ENCODE measurements at regions not wholly inside any gene's neighbourhood (a gene's known extent, or its start where the extent isn't known, plus 50 kb on each side); places are given as distances from the start of the nearest gene placed in this dataset.

- H3K36me3 Mint-ChIP-seq (ENCODE audit: low read depth) = no peaks in the 10 kb centered on the region
- H3K4me1 Mint-ChIP-seq = no peaks in the 10 kb centered on the region
- H3K9me3 ChIP-seq (ENCODE audit: control insufficient read depth, low read length, poor library complexity, severe bottlenecking) = no peaks in the 10 kb centered on the region
- H3K4me3 Mint-ChIP-seq = no peak overlapping the region
- ATAC-seq (no peak), DNase-seq (no peak)
- H3K27ac Mint-ChIP-seq = no peak overlapping the region
- H3K27me3 Mint-ChIP-seq = peaks cover 4% of the 10 kb centered on the region
Measured at GRCh38 chr2:65746931-65747675, 314.7 kb upstream of the SPRED2 start.

GRCh38 chr2:65744477-65745200 is 312.2 kb upstream of the SPRED2 start:
- no peaks in the 10 kb centered on the region for H3K4me1 Mint-ChIP-seq
- H3K27me3 Mint-ChIP-seq = peaks cover 4% of the 10 kb centered on the region
- no peak overlapping the region for H3K4me3 Mint-ChIP-seq
- H3K27ac Mint-ChIP-seq = no peak overlapping the region
- ATAC-seq (no peak), DNase-seq (no peak)
- H3K9me3 ChIP-seq (ENCODE audit: control insufficient read depth, low read length, poor library complexity, severe bottlenecking) = no peaks in the 10 kb centered on the region
- no peaks in the 10 kb centered on the region for H3K36me3 Mint-ChIP-seq (ENCODE audit: low read depth)

- ATAC-seq (no peak), DNase-seq (no peak)
- H3K27me3 Mint-ChIP-seq = peaks cover 4% of the 10 kb centered on the region
- no peak overlapping the region for H3K4me3 Mint-ChIP-seq
- H3K36me3 Mint-ChIP-seq (ENCODE audit: low read depth) = no peaks in the 10 kb centered on the region
- H3K4me1 Mint-ChIP-seq = no peaks in the 10 kb centered on the region
- no peak overlapping the region for H3K27ac Mint-ChIP-seq
- no peaks in the 10 kb centered on the region for H3K9me3 ChIP-seq (ENCODE audit: control insufficient read depth, low read length, poor library complexity, severe bottlenecking)
Measured at GRCh38 chr2:65742977-65743376, 310.6 kb upstream of the SPRED2 start.

GRCh38 chr2:65739927-65740326 is 307.5 kb upstream of the SPRED2 start:
- no peaks in the 10 kb centered on the region for H3K9me3 ChIP-seq (ENCODE audit: control insufficient read depth, low read length, poor library complexity, severe bottlenecking)
- DNase-seq = no peak
- no peak overlapping the region for H3K27ac Mint-ChIP-seq
- peaks cover 24% of the 10 kb centered on the region for H3K27me3 Mint-ChIP-seq
- no peak for ATAC-seq
- H3K4me3 Mint-ChIP-seq = no peak overlapping the region
- H3K36me3 Mint-ChIP-seq (ENCODE audit: low read depth) = no peaks in the 10 kb centered on the region
- no peaks in the 10 kb centered on the region for H3K4me1 Mint-ChIP-seq

GRCh38 chr2:65737452-65738011 is 305.1 kb upstream of the SPRED2 start:
- peaks cover 23% of the 10 kb centered on the region for H3K27me3 Mint-ChIP-seq
- ATAC-seq = no peak
- no peak overlapping the region for H3K4me3 Mint-ChIP-seq

GRCh38 chr2:65731476-65731875 is 299.1 kb upstream of the SPRED2 start:
- ATAC-seq = no peak
- H3K36me3 Mint-ChIP-seq (ENCODE audit: low read depth) = no peaks in the 10 kb centered on the region
- peaks cover 18% of the 10 kb centered on the region for H3K27me3 Mint-ChIP-seq
- no peak overlapping the region for H3K27ac Mint-ChIP-seq
- no peaks in the 10 kb centered on the region for H3K4me1 Mint-ChIP-seq
- no peak for DNase-seq
- no peak overlapping the region for H3K4me3 Mint-ChIP-seq
- no peaks in the 10 kb centered on the region for H3K9me3 ChIP-seq (ENCODE audit: control insufficient read depth, low read length, poor library complexity, severe bottlenecking)

More at GRCh38 chr2:65737452-65738011, 305.1 kb upstream of the SPRED2 start:
- Mint-ChIP-seq H3K36me3 (ENCODE audit: low read depth) (no peaks in the 10 kb centered on the region), H3K27ac (no peak overlapping the region), H3K4me1 (no peaks in the 10 kb centered on the region)
- DNase-seq = no peak
- no peaks in the 10 kb centered on the region for H3K9me3 ChIP-seq (ENCODE audit: control insufficient read depth, low read length, poor library complexity, severe bottlenecking)

GRCh38 chr2:65730186-65730585 is 297.8 kb upstream of the SPRED2 start:
- no peaks in the 10 kb centered on the region for H3K9me3 ChIP-seq (ENCODE audit: control insufficient read depth, low read length, poor library complexity, severe bottlenecking)
- Mint-ChIP-seq H3K4me3 (no peak overlapping the region), H3K27me3 (peaks cover 10% of the 10 kb centered on the region), H3K27ac (no peak overlapping the region), H3K36me3 (ENCODE audit: low read depth) (no peaks in the 10 kb centered on the region), H3K4me1 (no peaks in the 10 kb centered on the region)
- DNase-seq (no peak), ATAC-seq (no peak)

- DNase-seq (no peak), ATAC-seq (no peak)
- Mint-ChIP-seq H3K4me1 (no peaks in the 10 kb centered on the region), H3K36me3 (ENCODE audit: low read depth) (no peaks in the 10 kb centered on the region), H3K4me3 (no peak overlapping the region), H3K27ac (no peak overlapping the region), H3K27me3 (peaks cover 5% of the 10 kb centered on the region)
- no peaks in the 10 kb centered on the region for H3K9me3 ChIP-seq (ENCODE audit: control insufficient read depth, low read length, poor library complexity, severe bottlenecking)
Measured at GRCh38 chr2:65729246-65729645, 296.8 kb upstream of the SPRED2 start.

- no peak overlapping the region for H3K27ac Mint-ChIP-seq
- ATAC-seq = no peak
- H3K4me3 Mint-ChIP-seq = no peak overlapping the region
Measured at GRCh38 chr2:65728477-65729180, 296.2 kb upstream of the SPRED2 start.

GRCh38 chr2:65727816-65728215 is 295.4 kb upstream of the SPRED2 start:
- H3K4me1 Mint-ChIP-seq = no peaks in the 10 kb centered on the region
- no peak for ATAC-seq

More at GRCh38 chr2:65728477-65729180, 296.2 kb upstream of the SPRED2 start:
- DNase-seq = no peak
- Mint-ChIP-seq H3K36me3 (ENCODE audit: low read depth) (no peaks in the 10 kb centered on the region), H3K27me3 (peaks cover 7% of the 10 kb centered on the region), H3K4me1 (no peaks in the 10 kb centered on the region)
- H3K9me3 ChIP-seq (ENCODE audit: control insufficient read depth, low read length, poor library complexity, severe bottlenecking) = no peaks in the 10 kb centered on the region

GRCh38 chr2:65727381-65727780 is 295.0 kb upstream of the SPRED2 start:
- Mint-ChIP-seq H3K4me3 (no peak overlapping the region), H3K4me1 (no peaks in the 10 kb centered on the region), H3K27ac (no peak overlapping the region), H3K27me3 (peaks cover 16% of the 10 kb centered on the region), H3K36me3 (ENCODE audit: low read depth) (no peaks in the 10 kb centered on the region)
- no peaks in the 10 kb centered on the region for H3K9me3 ChIP-seq (ENCODE audit: control insufficient read depth, low read length, poor library complexity, severe bottlenecking)
- no peak for ATAC-seq
- no peak for DNase-seq

More at GRCh38 chr2:65727816-65728215, 295.4 kb upstream of the SPRED2 start:
- DNase-seq = no peak
- peaks cover 12% of the 10 kb centered on the region for H3K27me3 Mint-ChIP-seq
- H3K36me3 Mint-ChIP-seq (ENCODE audit: low read depth) = no peaks in the 10 kb centered on the region
- no peak overlapping the region for H3K4me3 Mint-ChIP-seq
- H3K27ac Mint-ChIP-seq = no peak overlapping the region
- H3K9me3 ChIP-seq (ENCODE audit: control insufficient read depth, low read length, poor library complexity, severe bottlenecking) = no peaks in the 10 kb centered on the region

GRCh38 chr2:65724752-65725151 is 292.4 kb upstream of the SPRED2 start:
- DNase-seq = no peak
- no peak overlapping the region for H3K4me3 Mint-ChIP-seq
- no peaks in the 10 kb centered on the region for H3K36me3 Mint-ChIP-seq (ENCODE audit: low read depth)
- no peaks in the 10 kb centered on the region for H3K4me1 Mint-ChIP-seq
- ATAC-seq = no peak
- no peak overlapping the region for H3K27ac Mint-ChIP-seq
- peaks cover 33% of the 10 kb centered on the region for H3K27me3 Mint-ChIP-seq
- H3K9me3 ChIP-seq (ENCODE audit: control insufficient read depth, low read length, poor library complexity, severe bottlenecking) = no peaks in the 10 kb centered on the region

GRCh38 chr2:65724336-65724735 is 291.9 kb upstream of the SPRED2 start:
- H3K4me3 Mint-ChIP-seq = no peak overlapping the region
- no peaks in the 10 kb centered on the region for H3K9me3 ChIP-seq (ENCODE audit: control insufficient read depth, low read length, poor library complexity, severe bottlenecking)
- H3K36me3 Mint-ChIP-seq (ENCODE audit: low read depth) = no peaks in the 10 kb centered on the region
- DNase-seq = no peak
- H3K27ac Mint-ChIP-seq = no peak overlapping the region
- no peaks in the 10 kb centered on the region for H3K4me1 Mint-ChIP-seq
- no peak for ATAC-seq
- peaks cover 35% of the 10 kb centered on the region for H3K27me3 Mint-ChIP-seq

Data from T-helper 17 cell (primary cell).